ENCODE measurements at regions not wholly inside any gene's neighbourhood (a gene's known extent, or its start where the extent isn't known, plus 50 kb on each side); places are given as distances from the start of the nearest gene placed in this dataset.

GRCh38 chr20:6674831-6675230, 92.7 kb upstream of the BMP2 start:
- Histone ChIP-seq H3K4me1 (ENCODE audit: control insufficient read depth, insufficient read depth, low read length) (no peaks in the 10 kb centered on the region), H3K9me3 (ENCODE audit: control insufficient read depth, low read length) (no peaks in the 10 kb centered on the region), H3K4me3 (ENCODE audit: low read length) (no peak overlapping the region), H3K27ac (ENCODE audit: low read length) (no peak overlapping the region), H3K27me3 (ENCODE audit: control insufficient read depth, insufficient read depth) (no peaks in the 10 kb centered on the region)
- 36% methylated on average over 1 of the region's 1 CpG for WGBS
- DNase-seq: no peak
- intact Hi-C loops (cut with DNase I): no loop called here
- no peak for ATAC-seq

GRCh38 chr20:6673071-6673470, 94.4 kb upstream of the BMP2 start:
- intact Hi-C loops (cut with DNase I): no loop called here
- DNase-seq (no peak), ATAC-seq (no peak)
- no peaks in the 10 kb centered on the region for H3K27me3 ChIP-seq (ENCODE audit: control insufficient read depth, insufficient read depth)
- 49% methylated on average over 3 of the region's 3 CpGs for WGBS
- H3K27ac ChIP-seq (ENCODE audit: low read length): no peak overlapping the region
- no peaks in the 10 kb centered on the region for H3K9me3 ChIP-seq (ENCODE audit: control insufficient read depth, low read length)
- no peak overlapping the region for H3K4me3 ChIP-seq (ENCODE audit: low read length)
- H3K4me1 ChIP-seq (ENCODE audit: control insufficient read depth, insufficient read depth, low read length): no peaks in the 10 kb centered on the region

- ATAC-seq: no peak
- DNase-seq: no peak
- no peak overlapping the region for H3K4me3 ChIP-seq (ENCODE audit: low read length)
- H3K9me3 ChIP-seq (ENCODE audit: control insufficient read depth, low read length): no peaks in the 10 kb centered on the region
- 95% methylated on average over 3 of the region's 3 CpGs for WGBS
- H3K27me3 ChIP-seq (ENCODE audit: control insufficient read depth, insufficient read depth): no peaks in the 10 kb centered on the region
- H3K27ac ChIP-seq (ENCODE audit: low read length): no peak overlapping the region
- no peaks in the 10 kb centered on the region for H3K4me1 ChIP-seq (ENCODE audit: control insufficient read depth, insufficient read depth, low read length)
- intact Hi-C loops (cut with DNase I): no loop called here
These were observed 95.7 kb upstream of the BMP2 start for GRCh38 chr20:6671829-6672228.

GRCh38 chr20:6668546-6668945, 98.9 kb upstream of the BMP2 start:
- no peaks in the 10 kb centered on the region for H3K27me3 ChIP-seq (ENCODE audit: control insufficient read depth, insufficient read depth)

GRCh38 chr20:6665621-6666355, 101.7 kb upstream of the BMP2 start:
- DNase-seq (no peak), ATAC-seq (no peak)
- Histone ChIP-seq H3K27ac (ENCODE audit: low read length) (no peak overlapping the region), H3K4me1 (ENCODE audit: control insufficient read depth, insufficient read depth, low read length) (no peaks in the 10 kb centered on the region), H3K27me3 (ENCODE audit: control insufficient read depth, insufficient read depth) (no peaks in the 10 kb centered on the region), H3K9me3 (ENCODE audit: control insufficient read depth, low read length) (no peaks in the 10 kb centered on the region), H3K4me3 (ENCODE audit: low read length) (no peak overlapping the region)
- intact Hi-C loops (cut with DNase I): no loop called here
- 66% methylated on average over 5 of the region's 5 CpGs for WGBS

More at GRCh38 chr20:6668546-6668945, 98.9 kb upstream of the BMP2 start:
- DNase-seq (no peak), ATAC-seq (no peak)
- Histone ChIP-seq H3K4me3 (ENCODE audit: low read length) (no peak overlapping the region), H3K4me1 (ENCODE audit: control insufficient read depth, insufficient read depth, low read length) (no peaks in the 10 kb centered on the region), H3K27ac (ENCODE audit: low read length) (no peak overlapping the region), H3K9me3 (ENCODE audit: control insufficient read depth, low read length) (no peaks in the 10 kb centered on the region)
- intact Hi-C loops (cut with DNase I): no loop called here

GRCh38 chr20:6665161-6665560, 102.3 kb upstream of the BMP2 start:
- Histone ChIP-seq H3K9me3 (ENCODE audit: control insufficient read depth, low read length) (no peaks in the 10 kb centered on the region), H3K27me3 (ENCODE audit: control insufficient read depth, insufficient read depth) (no peaks in the 10 kb centered on the region), H3K27ac (ENCODE audit: low read length) (no peak overlapping the region), H3K4me3 (ENCODE audit: low read length) (no peak overlapping the region), H3K4me1 (ENCODE audit: control insufficient read depth, insufficient read depth, low read length) (no peaks in the 10 kb centered on the region)
- WGBS: 93% methylated on average over 1 of the region's 1 CpG
- DNase-seq: no peak
- intact Hi-C loops (cut with DNase I): no loop called here
- ATAC-seq: no peak

GRCh38 chr20:6664574-6664973, 102.9 kb upstream of the BMP2 start:
- Histone ChIP-seq H3K4me1 (ENCODE audit: control insufficient read depth, insufficient read depth, low read length) (no peaks in the 10 kb centered on the region), H3K9me3 (ENCODE audit: control insufficient read depth, low read length) (no peaks in the 10 kb centered on the region), H3K4me3 (ENCODE audit: low read length) (no peak overlapping the region), H3K27ac (ENCODE audit: low read length) (no peak overlapping the region), H3K27me3 (ENCODE audit: control insufficient read depth, insufficient read depth) (no peaks in the 10 kb centered on the region)
- DNase-seq (no peak), ATAC-seq (no peak)
- WGBS: 89% methylated on average over 1 of the region's 1 CpG
- intact Hi-C loops (cut with DNase I): no loop called here

GRCh38 chr20:6663751-6664388, 103.6 kb upstream of the BMP2 start:
- WGBS: 67% methylated on average over 6 of the region's 6 CpGs
- no peaks in the 10 kb centered on the region for H3K27me3 ChIP-seq (ENCODE audit: control insufficient read depth, insufficient read depth)
- ATAC-seq: no peak

GRCh38 chr20:6663104-6663503, 104.4 kb upstream of the BMP2 start:
- intact Hi-C loops (cut with DNase I): no loop called here
- no peak overlapping the region for H3K4me3 ChIP-seq (ENCODE audit: low read length)

More at GRCh38 chr20:6663751-6664388, 103.6 kb upstream of the BMP2 start:
- H3K4me3 ChIP-seq (ENCODE audit: low read length): no peak overlapping the region
- H3K27ac ChIP-seq (ENCODE audit: low read length): no peak overlapping the region
- no peaks in the 10 kb centered on the region for H3K4me1 ChIP-seq (ENCODE audit: control insufficient read depth, insufficient read depth, low read length)
- intact Hi-C loops (cut with DNase I): no loop called here
- H3K9me3 ChIP-seq (ENCODE audit: control insufficient read depth, low read length): no peaks in the 10 kb centered on the region
- DNase-seq: no peak

GRCh38 chr20:6662309-6662708, 105.2 kb upstream of the BMP2 start:
- H3K4me3 ChIP-seq (ENCODE audit: low read length): no peak overlapping the region
- H3K4me1 ChIP-seq (ENCODE audit: control insufficient read depth, insufficient read depth, low read length): no peaks in the 10 kb centered on the region
- no peaks in the 10 kb centered on the region for H3K27me3 ChIP-seq (ENCODE audit: control insufficient read depth, insufficient read depth)
- H3K9me3 ChIP-seq (ENCODE audit: control insufficient read depth, low read length): no peaks in the 10 kb centered on the region
- WGBS: 90% methylated on average over 1 of the region's 1 CpG
- no peak overlapping the region for H3K27ac ChIP-seq (ENCODE audit: low read length)
- intact Hi-C loops (cut with DNase I): no loop called here
- DNase-seq: no peak
- ATAC-seq: no peak

More at GRCh38 chr20:6663104-6663503, 104.4 kb upstream of the BMP2 start:
- Histone ChIP-seq H3K9me3 (ENCODE audit: control insufficient read depth, low read length) (no peaks in the 10 kb centered on the region), H3K27me3 (ENCODE audit: control insufficient read depth, insufficient read depth) (no peaks in the 10 kb centered on the region), H3K27ac (ENCODE audit: low read length) (no peak overlapping the region), H3K4me1 (ENCODE audit: control insufficient read depth, insufficient read depth, low read length) (no peaks in the 10 kb centered on the region)
- 76% methylated on average over 1 of the region's 1 CpG for WGBS
- DNase-seq (no peak), ATAC-seq (no peak)

GRCh38 chr20:6660441-6660840, 107.0 kb upstream of the BMP2 start:
- whole genome bisulfite sequencing: 96% methylated on average over 5 of the region's 5 CpGs
- Histone ChIP-seq H3K4me3 (ENCODE audit: low read length) (no peak overlapping the region), H3K27me3 (ENCODE audit: control insufficient read depth, insufficient read depth) (no peaks in the 10 kb centered on the region), H3K4me1 (ENCODE audit: control insufficient read depth, insufficient read depth, low read length) (no peaks in the 10 kb centered on the region), H3K9me3 (ENCODE audit: control insufficient read depth, low read length) (no peaks in the 10 kb centered on the region), H3K27ac (ENCODE audit: low read length) (no peak overlapping the region)
- intact Hi-C loops (cut with DNase I): no loop called here
- ATAC-seq: no peak
- DNase-seq: no peak

Data from right cardiac atrium (tissue), 5 donors.